ENCODE measurements at regions not wholly inside any gene's neighbourhood (a gene's known extent, or its start where the extent isn't known, plus 50 kb on each side); places are given as distances from the start of the nearest gene placed in this dataset.

DNA sequence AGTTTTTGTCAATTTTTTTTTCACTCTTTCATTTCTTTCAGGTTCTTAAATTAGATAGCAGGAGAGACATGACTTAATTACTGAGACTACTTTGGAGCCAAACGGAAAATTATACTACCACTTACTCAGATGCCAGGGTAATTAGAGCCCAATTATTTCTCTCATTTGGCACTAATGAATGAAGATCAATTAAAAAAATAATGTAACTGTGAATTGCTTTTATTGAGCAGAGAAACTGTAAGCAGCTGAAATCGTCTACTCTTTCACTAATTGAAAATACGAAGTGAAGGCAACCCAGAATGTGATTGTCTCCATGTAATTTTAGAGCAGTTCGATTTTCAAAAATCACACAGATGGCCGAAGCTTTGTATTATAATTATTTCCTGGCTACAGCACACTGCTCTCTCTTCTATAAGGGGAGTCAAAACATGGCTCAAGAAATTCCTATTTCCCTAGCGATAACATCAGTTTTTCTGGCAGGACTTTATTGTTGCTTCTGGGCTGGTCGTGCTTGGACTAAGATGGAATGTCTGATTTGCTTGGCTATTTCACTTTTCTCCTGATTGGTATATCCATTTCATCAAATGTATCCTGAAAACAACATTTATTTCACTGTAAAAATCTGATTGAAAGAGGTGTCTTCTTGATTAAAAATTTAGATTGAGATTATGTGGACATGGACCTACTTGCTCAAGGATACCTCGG lies 55.8 kb upstream of the PDZRN3 start:
- no peak for DNase-seq

GRCh38 chr3:73677336-73678024 lies 52.7 kb upstream of the PDZRN3 start:
- no peak for DNase-seq

All from fibroblast of skin of right quadriceps (primary cell).